Stimulated activated CD8-positive, alpha-beta memory T cell treated with anti-CD3 and anti-CD28 coated beads, Interleukin-12 subunit alpha, Interleukin-12 subunit beta, amount 100 ng/mL, for 24 hours (primary cell): ENCODE measurements at regions not wholly inside any gene's neighbourhood (a gene's known extent, or its start where the extent isn't known, plus 50 kb on each side); places are given as distances from the start of the nearest gene placed in this dataset.

Experiments
- DNase-seq: peaks from one replicate; pipeline ENCODE4 v3.0.0-alpha.2; 2020; ENCODE audit errors: extremely low read depth

DNA sequence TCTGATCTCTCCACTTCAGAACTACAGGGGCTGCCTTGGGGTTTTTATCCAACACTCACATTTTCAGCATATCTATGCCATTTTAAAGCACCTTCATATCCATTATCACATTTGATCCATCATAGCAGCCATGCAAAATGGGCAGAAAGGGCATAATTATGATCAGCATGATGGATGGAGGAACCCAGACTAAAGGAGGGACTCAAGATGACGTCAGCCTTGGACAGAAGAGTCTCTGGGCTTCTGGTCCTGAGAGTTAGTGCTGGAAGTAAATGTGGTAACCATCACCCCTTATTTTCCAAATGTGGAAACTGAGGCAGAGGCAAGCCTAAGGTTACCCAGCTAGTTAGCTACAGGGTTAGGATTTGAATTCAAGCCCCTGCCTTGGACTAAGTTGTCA, 273.1 kb downstream of the DRD1 start:
- no peak for DNase-seq

DNA sequence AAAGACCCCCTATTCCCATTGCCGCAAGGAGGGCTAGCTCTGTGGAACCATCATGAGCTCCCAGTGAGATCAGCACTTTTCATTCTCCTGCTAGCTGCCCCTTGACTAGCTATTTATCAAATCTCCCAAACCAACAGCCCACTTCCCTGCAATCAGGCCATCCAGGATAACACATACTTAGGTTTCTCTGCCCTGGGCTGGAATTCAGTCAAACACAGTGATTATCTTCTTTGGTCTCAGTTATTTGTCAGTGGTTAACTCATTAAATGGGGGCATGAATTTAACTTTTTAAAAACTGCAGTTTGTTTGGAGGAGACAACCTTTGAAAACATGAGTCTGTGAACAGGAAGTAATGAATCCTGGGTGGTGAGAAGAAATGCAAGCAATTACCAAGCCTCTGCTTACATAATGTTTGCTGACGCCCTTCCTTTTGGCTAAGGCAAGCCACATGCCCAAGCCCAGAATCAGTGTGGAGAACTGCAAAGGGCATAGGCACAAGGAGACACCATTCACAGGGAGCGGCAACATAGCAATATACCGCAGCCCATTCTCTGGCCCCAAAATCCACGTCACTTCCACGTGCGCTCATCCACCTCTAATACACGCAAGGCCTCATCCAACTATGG, 275.0 kb downstream of the DRD1 start:
- no peak for DNase-seq

DNA sequence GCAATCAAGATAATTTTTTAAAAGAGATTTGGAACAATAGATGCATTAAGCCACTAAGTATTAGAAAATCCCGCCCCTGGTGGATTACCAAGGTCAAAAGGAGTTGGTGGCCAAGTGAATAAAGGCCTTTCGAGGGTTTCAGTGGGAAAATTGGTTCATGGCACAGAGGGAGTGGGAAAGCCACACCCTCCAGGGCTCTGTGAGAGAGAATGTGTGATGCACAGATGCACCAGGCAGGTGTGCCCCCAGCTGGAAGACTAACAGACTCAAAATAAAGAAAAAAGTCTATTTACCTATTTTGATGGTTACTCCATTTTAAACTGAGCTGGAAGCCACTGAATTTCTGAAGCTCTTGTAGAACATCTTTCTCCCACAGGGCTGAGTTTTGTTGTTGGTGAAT, 278.0 kb downstream of the DRD1 start:
- DNase-seq = no peak

DNA sequence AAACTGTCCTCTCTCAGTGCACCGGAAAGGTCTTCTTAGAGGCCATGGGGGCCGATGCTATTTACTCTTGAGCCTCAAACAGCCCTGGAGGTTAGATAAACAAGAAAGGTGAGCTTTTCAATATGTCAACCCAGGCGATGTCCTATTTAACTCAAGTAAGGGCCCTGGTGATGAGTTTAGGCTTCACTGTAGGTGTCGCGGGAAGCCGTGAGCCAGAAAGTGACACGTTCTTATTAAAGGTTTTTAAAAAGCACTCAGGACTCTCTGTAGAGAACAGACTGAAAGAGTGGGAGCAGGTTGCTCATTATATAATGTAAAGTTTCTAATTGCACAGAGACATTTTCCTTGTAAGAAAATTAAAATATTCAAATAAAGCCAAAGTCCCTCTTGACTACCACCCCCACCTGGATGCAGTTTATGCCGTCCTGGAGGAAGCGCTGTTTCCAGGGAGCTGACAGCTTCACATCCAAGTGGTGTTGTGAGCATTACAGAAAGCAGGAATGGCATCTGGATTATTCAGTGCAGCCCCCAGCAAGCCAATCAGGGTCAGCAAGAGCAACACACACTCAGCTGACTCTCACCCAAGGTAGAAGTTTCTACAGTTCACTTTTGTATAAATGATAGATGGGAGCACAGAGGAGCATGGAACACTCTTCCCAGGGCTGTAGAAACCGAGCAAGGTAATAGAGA, 280.3 kb downstream of the DRD1 start:
- DNase-seq = no peak

DNA sequence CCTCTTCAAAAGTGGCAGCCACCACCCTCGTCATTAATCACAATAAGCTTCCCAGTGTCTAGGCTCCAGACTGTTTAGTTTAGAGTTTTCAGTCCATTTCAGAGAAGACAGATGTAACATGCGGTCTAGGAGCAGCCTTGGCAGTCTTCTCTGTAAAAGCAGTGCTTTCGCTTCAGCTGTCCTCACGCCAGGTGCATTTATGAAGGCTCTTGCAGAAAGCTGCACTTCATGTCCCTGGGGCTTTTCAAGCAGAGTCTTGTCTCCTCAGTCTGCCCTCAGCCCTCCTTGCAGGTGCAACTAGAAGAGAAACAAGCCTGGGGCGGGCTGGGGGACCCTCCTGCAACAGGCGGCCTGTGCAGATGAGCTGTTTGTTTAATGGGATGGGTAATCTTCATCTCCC, 281.9 kb downstream of the DRD1 start:
- DNase-seq = no peak

DNA sequence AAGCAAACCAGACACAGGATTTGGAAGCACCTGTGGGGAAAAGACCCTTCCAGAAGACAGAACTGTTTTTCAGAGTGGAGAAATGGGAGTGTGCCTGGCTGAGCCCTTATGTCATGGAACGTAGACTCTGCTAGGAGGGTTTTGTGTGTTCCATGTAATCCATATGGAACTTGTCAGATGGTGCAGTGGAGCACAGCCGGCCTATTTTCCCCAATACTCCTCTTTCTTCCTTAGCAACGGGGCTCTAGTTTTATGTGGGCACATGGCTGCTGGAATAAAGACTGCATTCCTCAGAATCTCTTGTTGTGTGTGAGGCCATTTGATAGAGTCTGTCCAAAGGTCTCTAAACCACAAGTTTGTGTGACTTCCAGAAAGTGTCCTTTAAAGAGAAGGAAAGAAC, 284.0 kb downstream of the DRD1 start:
- no peak for DNase-seq

DNA sequence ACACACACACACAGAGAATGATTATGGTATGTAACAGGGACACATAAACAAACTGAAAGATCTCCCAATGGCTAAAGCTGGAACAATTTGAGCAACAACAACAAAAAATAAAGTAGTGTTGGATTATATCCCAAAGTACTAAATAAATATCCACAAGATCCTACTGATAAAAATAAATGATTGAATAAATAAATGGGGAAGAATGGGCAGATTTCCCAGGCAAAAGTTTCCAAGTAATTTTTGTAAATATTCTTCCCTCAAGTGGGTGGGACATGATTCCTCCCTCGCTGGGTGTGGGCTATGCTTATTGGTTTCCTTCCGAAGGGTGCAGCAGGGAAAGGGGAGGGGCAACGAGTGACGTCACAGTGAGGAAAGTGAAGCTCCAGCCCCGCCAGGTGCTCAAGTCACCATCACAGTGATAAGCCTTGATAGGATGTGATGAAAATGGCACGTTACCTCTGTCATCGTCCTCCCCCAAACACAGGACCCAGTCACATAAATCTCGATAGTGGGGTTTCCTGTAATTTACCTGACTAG, 295.3 kb downstream of the DRD1 start:
- DNase-seq = no peak

DNA sequence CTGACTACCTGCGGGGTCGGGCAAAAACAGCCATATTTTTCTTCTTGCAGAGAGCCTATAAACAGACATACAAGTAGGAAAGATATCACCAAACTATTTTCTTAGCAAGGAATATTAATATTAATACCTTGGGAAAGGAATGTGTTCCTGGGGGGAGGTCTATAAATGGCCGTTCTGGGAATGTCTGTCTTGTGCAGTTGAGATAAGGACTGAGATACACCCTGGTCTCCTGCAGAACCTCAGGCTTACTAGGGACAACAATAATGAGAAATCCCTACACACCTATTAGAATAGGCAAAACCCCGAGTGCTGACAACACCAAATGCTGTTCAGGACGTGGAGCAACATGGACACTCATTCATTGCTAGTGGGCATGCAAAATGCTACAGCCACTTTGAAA, 297.2 kb downstream of the DRD1 start:
- DNase-seq = no peak

DNA sequence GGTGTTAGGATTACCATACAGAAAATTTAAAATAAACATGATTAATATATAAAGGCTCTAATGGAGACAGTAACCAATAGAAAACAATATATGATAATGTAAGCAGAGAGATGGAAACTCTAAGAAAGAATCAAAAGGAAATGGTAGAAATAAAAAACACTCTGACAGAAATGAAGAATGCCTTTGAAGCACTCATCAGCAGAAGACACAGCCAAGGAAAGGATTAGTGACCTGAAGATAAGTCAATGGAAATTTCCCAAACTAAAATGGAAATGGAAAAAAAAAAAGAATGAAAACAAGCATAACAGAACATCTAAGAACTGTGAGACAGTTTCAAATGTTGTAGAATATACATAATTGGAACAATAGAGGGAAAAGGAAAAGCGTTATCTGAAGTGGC, 302.6 kb downstream of the DRD1 start:
- no peak for DNase-seq

DNA sequence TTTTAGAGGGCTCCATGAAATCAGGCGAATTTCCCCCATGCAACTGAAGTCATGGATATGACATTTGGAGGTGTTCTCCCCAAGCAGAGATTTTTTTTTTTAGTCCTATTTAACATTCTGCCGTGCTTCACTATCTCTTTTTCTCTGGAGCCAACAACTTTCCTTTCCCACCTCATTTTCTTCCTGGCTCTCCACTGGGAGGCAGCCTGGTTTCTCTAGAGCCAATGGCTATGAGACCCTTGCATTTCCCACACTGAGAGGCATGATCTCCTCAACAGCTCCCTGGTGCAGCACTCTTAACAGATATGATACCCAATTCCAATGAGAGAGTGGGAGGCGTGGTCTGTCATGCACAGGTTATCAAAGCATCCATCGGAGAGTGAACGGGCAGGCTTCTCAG, 310.8 kb downstream of the DRD1 start:
- no peak for DNase-seq

DNA sequence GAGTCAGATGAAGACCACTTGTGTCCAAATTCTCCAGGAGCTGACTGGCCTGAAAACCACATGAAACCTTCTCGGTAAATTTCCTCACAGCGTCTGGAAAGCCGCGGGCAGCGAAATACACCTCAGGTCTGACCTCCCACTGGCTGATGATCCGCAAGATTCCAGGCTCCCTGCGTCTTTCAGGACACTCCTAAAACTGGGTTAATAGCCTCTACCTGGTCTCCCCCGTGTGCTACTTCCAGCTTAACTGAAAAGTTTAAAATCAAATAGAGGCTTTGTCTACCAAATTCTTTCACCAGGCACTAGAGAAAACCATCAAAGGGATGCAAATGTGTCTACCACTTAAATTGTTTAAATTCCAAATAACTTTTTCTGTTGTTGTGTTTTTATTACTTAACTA, 312.6 kb downstream of the DRD1 start:
- DNase-seq = no peak

DNA sequence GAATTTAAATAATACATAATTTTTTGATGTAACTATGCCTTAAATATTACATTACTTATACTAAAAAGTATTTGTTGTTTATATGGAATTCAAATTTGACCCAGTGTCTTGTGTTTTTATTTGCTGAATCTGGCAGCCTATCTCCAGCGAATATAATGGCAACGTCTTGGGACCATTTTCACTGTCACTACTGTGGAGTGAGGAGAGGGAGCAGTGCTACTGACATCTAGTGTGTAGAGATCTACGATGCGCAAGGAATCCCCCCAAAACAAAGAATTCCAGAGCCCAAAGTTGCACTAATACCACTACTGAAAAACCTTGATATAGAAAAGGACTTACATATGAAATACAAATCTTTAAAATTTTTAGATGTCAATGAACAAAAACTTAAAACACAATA, 314.4 kb downstream of the DRD1 start:
- DNase-seq = no peak

DNA sequence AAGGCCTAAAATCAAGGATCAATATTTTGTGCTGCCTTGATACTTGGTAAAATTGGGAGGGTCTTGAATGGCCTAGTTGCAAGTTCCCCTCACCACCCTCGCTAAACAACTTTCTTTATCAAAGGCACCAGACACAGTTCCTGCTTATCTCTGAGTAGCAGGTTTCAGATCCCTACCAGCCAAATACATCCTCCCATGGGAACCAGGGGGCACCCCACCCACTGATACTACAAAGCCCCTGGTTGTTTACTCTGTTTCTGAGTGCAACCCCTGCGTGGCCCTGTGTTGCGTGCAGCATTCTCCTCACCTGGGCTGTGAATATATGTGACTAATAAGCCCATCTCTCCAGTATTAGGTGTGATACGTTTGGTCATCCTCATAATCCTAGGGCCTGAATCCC, 314.9 kb downstream of the DRD1 start:
- no peak for DNase-seq

DNA sequence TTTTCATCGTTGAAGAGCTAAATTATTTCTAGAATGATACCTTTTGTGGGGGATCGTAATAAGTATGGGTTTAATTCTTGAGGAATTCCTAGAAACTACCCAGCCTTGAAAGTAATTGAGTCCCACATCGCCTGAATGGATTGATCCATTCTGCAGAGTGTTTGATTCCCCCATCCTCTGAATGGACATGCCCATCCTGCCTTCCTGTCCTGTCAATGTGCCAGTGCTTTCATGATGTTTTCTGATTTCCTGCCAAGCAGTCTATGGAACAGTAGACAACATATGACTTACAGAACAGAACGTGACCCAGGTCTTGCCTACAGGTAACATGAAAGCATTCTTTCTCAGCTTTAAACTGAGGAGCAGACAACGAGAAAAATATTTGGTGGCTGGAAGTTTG, 319.2 kb downstream of the DRD1 start:
- DNase-seq = no peak

DNA sequence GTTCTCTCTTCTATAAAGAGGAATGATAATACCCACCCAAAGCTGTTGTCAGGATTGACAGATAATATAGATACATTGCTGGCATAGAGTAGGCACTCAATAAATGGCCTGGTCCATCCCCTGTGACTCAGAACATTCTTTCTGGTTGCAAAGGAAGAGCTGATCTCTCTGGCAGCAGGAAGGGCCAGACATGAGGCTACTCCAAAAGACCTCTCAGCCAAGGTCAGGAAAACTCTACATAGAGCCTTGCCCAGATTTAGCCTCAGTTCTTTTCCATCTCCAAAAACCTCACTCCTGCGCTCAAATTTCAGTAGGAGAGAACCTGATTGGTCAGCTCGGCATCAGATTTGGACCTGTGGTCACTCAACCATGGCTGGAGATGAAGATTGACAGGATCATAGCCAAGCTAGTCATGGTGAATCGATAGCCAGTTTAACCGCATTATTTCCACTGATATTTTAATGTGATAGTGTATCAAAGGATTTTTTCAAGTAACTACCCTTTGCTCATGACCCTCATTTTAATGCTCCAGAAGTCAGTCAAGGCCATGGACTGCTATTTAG, 319.6 kb downstream of the DRD1 start:
- DNase-seq = no peak

DNA sequence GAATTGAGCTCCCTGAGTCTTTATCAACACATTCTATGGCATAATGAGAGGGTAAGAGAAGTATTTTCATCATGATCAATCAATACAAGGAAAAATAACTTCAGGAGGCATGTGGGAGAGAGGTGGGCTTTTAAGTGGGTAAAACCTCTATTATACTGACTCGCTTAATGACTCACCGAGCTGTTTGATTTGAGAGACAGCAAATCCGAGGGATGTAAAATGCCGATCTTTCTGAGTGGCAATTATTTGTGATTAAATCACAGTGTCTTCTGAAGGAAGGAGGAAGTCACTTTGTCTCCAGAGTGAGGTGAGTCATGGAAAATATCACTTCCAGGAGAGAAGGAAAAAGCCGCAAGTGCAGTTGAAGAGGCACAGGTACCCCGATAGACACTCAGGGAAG, 320.4 kb downstream of the DRD1 start:
- no peak for DNase-seq

DNA sequence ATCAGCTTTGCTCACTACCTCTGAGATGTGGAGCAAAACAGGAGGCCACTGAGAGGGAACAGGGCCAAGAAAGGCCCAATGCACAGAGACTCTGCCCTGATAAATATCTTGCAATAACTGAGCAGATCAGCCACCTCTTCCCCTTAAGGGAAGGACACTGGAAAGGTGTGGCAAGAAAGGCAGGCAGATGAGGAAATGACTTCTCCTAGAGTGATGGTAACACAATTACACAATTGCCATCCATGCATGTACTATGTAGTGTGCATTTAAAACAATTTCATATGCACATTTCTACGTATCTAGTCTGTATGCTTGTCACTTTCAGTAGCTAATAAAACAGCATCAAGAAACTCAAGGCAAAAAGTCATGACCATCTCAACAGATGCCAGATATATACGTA, 322.5 kb downstream of the DRD1 start:
- no peak for DNase-seq

DNA sequence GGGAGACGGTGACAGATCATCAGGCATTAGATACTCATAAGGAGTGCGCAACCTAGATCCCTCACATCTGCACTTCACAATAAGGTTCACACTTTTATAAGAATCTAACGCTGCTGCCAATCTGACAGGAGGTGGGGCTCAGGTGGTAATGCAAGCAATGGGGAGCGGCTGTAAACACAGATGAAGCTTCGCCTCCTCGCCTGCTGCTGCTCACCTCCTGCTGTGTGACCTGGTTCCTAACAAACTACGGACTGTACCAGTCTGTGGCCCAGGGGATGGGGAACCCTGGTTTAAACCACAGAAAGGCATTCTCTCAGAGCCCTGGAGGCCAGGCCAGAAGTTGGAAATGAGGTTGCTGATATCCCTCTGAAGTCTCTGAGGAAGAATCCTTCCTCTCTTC, 323.6 kb downstream of the DRD1 start:
- no peak for DNase-seq

DNA sequence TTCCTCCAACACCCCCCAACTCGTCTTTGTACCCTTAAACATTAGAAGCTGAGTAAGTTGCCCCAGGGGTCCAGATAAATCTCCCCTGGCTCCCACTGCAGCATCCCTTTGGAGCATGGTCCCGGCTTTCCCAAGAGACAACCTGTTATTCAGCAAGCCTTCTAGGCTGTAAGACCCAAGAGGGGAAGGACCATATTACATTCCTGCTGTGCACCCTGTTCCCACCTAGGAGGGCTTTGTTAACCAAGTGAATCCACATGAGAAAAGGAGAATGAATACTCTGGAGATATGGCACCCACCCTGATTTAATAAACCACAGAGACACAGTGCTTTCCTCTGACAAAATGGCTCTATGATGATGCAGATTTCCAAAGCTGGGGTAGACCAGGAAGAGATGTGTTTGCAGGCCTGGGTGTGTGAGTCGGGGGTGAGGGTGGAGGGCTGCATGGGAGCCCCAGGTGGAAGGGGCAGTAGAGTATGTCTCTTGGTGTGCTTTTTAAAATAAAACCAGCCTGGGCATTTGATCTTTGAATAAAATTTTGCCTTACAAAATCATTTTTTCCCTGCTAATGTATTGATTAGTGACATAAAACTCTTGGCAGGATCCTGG, 325.2 kb downstream of the DRD1 start:
- no peak for DNase-seq

DNA sequence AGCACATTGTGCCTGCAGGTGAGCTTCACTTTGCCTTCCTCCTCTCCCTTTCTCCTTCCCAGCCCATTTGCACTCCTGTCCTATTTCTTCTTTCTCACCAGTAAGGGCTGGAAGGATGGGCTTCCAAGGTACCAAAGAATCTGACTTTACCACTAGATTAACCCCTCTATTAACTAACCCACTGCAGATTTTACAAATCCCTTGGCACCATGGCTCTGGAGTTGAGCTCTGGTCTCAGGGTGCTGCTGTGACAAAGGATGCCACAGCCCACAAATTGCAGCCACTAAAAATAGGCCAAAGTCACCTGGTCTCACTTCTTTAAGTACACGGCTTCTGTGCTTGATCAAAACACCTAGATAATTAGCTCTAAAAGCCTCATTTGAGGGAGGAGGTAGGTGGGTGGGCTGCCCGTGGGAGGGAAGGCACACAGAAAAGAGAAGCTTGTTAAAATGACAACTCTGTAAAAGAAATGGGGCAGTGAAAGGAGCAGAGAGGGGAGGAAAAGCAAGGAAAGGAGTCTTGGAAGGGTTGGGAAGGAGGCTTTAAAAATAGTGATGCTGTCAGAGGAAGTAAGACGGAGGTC, 327.4 kb downstream of the DRD1 start:
- DNase-seq = no peak

DNA sequence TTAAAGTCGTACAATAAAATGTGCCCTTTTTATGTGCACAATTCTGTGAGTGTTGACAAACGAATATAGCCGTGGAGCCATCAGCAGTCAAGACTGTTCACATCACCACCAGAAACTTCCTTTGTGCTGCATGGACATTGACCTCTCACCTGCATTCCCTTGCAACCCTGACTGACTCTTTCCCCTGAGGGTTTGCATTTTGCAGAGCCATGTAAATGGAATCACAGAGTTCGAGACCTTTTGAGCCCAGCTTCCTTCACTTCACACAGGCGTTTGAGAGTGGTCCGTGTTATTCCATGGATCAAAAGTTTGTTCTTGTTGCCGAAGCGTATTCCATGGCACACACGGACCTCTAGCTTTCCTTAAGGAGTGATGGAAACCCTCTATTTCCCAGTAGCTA, 328.2 kb downstream of the DRD1 start:
- no peak for DNase-seq

DNA sequence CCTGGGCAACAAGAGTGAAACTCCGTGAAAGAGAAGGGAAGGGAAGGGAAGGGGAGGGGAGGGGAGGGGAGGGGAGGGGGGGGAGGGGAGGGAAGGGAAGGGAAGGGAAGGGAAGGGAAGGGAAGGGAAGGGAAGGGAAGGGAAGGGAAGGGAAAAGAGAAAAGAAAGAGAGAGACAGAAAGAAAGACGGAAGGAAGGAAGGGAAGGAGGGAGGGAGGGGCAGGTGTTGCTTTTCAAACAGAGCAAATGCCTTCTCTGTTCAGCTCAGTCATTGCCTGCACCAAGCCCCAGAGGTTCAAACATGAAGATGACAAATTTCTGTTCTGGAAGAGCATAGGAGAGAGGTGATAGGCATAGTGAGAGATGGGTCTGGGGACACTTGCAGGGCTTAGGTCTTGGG, 330.0 kb downstream of the DRD1 start:
- no peak for DNase-seq
